ENCODE measurements at regions not wholly inside any gene's neighbourhood (a gene's known extent, or its start where the extent isn't known, plus 50 kb on each side); places are given as distances from the start of the nearest gene placed in this dataset.

DNA sequence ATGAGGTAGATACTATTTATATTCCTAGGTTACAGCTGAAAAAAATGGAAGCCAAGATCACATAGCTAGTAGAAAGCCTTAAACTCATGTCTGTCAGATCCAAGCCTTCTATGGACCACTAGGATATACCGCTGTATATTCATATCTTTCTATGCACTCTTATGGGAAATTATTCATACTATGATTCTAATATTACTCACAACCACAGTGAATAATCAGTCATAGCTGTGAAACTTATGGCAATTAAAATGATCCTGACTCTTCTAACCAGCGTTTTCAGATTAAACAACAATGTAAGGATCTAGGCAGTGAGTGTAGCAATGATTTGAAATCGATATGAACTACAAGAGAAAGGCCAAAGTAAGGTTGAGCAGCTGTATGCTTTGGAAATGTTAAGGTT lies 111.0 kb downstream of the RASGEF1B start:
- H3K27ac ChIP-seq (ENCODE audit: low read length): no peak overlapping the region
- H3K9me2 ChIP-seq (replicated peaks; ENCODE audit: insufficient read depth, low read length): no peaks in the 10 kb centered on the region
- H3K36me3 ChIP-seq (replicated peaks; ENCODE audit: insufficient read depth, low read length): no peaks in the 10 kb centered on the region
- H3K4me2 ChIP-seq (ENCODE audit: low read depth, low read length): no peak overlapping the region
- H3K9me3 ChIP-seq (replicated peaks; ENCODE audit: insufficient read depth, low read length): no peaks in the 10 kb centered on the region
- no peaks in the 10 kb centered on the region for H4K20me1 ChIP-seq (ENCODE audit: insufficient read depth, low read length)
- TF ChIP-seq, protein P1, sequence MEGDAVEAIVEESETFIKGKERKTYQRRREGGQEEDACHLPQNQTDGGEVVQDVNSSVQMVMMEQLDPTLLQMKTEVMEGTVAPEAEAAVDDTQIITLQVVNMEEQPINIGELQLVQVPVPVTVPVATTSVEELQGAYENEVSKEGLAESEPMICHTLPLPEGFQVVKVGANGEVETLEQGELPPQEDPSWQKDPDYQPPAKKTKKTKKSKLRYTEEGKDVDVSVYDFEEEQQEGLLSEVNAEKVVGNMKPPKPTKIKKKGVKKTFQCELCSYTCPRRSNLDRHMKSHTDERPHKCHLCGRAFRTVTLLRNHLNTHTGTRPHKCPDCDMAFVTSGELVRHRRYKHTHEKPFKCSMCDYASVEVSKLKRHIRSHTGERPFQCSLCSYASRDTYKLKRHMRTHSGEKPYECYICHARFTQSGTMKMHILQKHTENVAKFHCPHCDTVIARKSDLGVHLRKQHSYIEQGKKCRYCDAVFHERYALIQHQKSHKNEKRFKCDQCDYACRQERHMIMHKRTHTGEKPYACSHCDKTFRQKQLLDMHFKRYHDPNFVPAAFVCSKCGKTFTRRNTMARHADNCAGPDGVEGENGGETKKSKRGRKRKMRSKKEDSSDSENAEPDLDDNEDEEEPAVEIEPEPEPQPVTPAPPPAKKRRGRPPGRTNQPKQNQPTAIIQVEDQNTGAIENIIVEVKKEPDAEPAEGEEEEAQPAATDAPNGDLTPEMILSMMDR (IDR thresholded peaks at IDR 0.05; ENCODE audit: low read length): no peak
- no peak for TF ChIP-seq EZH2phosphoT487 (IDR thresholded peaks at IDR 0.05; ENCODE audit: low read length)
- TF ChIP-seq EZH2 (optimal IDR thresholded peaks at IDR 0.05; ENCODE audit: low read depth, low read length): no peak
- H3F3A ChIP-seq (ENCODE audit: insufficient read depth, low read length): no peaks in the 10 kb centered on the region
- no peak for DNase-seq
- H3K79me2 ChIP-seq (ENCODE audit: low read length): no peaks in the 10 kb centered on the region
- no peaks in the 10 kb centered on the region for H3K27me3 ChIP-seq (replicated peaks; ENCODE audit: insufficient read depth, low read length)
- H3K4me3 ChIP-seq (ENCODE audit: low read length): no peak overlapping the region
- H2AFZ ChIP-seq (ENCODE audit: low read length): no peak overlapping the region
- H3K4me1 ChIP-seq (ENCODE audit: low read length): no peaks in the 10 kb centered on the region
- H3K9ac ChIP-seq (ENCODE audit: low read length): no peak overlapping the region

DNA sequence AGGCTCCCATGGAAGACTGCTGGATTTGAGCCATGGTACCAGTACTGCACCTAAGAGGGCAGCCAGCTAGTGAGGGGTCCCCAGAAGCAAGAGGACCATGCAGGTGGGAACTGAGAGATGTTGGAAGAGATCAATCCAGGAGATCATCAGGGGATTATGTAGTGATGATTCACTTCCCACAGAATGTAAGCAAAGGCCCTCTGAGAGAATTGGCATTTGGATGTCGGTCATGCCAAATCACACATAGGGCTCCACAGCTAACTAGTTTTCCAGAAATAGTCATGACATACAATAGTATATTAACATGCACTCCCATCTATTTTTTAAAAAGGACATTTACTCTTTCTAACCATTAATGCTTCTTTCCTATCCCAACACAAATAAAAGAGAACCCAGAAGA lies 112.5 kb downstream of the RASGEF1B start:
- TF ChIP-seq EZH2phosphoT487 (IDR thresholded peaks at IDR 0.05; ENCODE audit: low read length) (no peak), EZH2 (optimal IDR thresholded peaks at IDR 0.05; ENCODE audit: low read depth, low read length) (no peak)
- TF ChIP-seq, protein P1 (IDR thresholded peaks at IDR 0.05; ENCODE audit: low read length): no peak
- H3K36me3 ChIP-seq (replicated peaks; ENCODE audit: insufficient read depth, low read length): no peaks in the 10 kb centered on the region
- no peaks in the 10 kb centered on the region for H3F3A ChIP-seq (ENCODE audit: insufficient read depth, low read length)
- H3K27ac ChIP-seq (ENCODE audit: low read length): no peak overlapping the region
- no peaks in the 10 kb centered on the region for H3K79me2 ChIP-seq (ENCODE audit: low read length)
- H3K27me3 ChIP-seq (replicated peaks; ENCODE audit: insufficient read depth, low read length): no peaks in the 10 kb centered on the region
- H3K4me2 ChIP-seq (ENCODE audit: low read depth, low read length): no peak overlapping the region
- no peaks in the 10 kb centered on the region for H3K9me3 ChIP-seq (replicated peaks; ENCODE audit: insufficient read depth, low read length)
- no peak overlapping the region for H2AFZ ChIP-seq (ENCODE audit: low read length)
- DNase-seq: no peak
- H4K20me1 ChIP-seq (ENCODE audit: insufficient read depth, low read length): no peaks in the 10 kb centered on the region
- no peaks in the 10 kb centered on the region for H3K9me2 ChIP-seq (replicated peaks; ENCODE audit: insufficient read depth, low read length)
- H3K4me1 ChIP-seq (ENCODE audit: low read length): no peaks in the 10 kb centered on the region
- H3K4me3 ChIP-seq (ENCODE audit: low read length): no peak overlapping the region
- H3K9ac ChIP-seq (ENCODE audit: low read length): no peak overlapping the region

DNA sequence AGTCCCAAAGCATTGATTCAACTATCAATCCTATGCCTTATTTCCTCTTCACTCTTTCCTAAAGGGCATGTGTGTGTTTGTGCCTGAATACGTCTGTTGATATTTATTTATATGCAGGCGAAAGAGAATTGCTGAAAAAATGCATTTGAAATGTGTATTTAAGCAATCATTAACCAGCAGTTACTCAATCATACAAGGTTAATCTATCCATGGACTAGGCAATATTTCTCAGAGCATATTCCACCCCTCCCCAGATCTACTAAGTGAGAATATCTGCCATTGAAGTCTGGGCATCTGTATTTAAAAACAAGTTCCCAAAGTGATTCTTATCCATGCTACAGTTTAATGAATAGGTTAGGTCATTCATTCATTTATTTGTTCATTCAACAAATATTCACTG lies 113.6 kb downstream of the RASGEF1B start:
- Histone ChIP-seq H3K4me1 (ENCODE audit: low read length) (no peaks in the 10 kb centered on the region), H3K36me3 (replicated peaks; ENCODE audit: insufficient read depth, low read length) (no peaks in the 10 kb centered on the region), H2AFZ (ENCODE audit: low read length) (no peak overlapping the region), H3K4me3 (ENCODE audit: low read length) (no peak overlapping the region), H3K9ac (ENCODE audit: low read length) (no peak overlapping the region), H3F3A (ENCODE audit: insufficient read depth, low read length) (no peaks in the 10 kb centered on the region), H4K20me1 (ENCODE audit: insufficient read depth, low read length) (no peaks in the 10 kb centered on the region), H3K9me3 (replicated peaks; ENCODE audit: insufficient read depth, low read length) (no peaks in the 10 kb centered on the region), H3K9me2 (replicated peaks; ENCODE audit: insufficient read depth, low read length) (no peaks in the 10 kb centered on the region), H3K27ac (ENCODE audit: low read length) (no peak overlapping the region), H3K4me2 (ENCODE audit: low read depth, low read length) (no peak overlapping the region), H3K79me2 (ENCODE audit: low read length) (no peaks in the 10 kb centered on the region), H3K27me3 (replicated peaks; ENCODE audit: insufficient read depth, low read length) (no peaks in the 10 kb centered on the region)
- DNase-seq: no peak
- TF ChIP-seq EZH2 (optimal IDR thresholded peaks at IDR 0.05; ENCODE audit: low read depth, low read length) (no peak), EZH2phosphoT487 (IDR thresholded peaks at IDR 0.05; ENCODE audit: low read length) (no peak)
- TF ChIP-seq, protein P1 (IDR thresholded peaks at IDR 0.05; ENCODE audit: low read length): no peak

Measured in MM.1S (cell line).